HG03342 (cell line): ENCODE measurements at regions not wholly inside any gene's neighbourhood (a gene's known extent, or its start where the extent isn't known, plus 50 kb on each side); places are given as distances from the start of the nearest gene placed in this dataset.
"Not testable (repeated sequence)": the region's sequence is repeated elsewhere in the genome, so short reads cannot be mapped to it uniquely, and the experiment has no call there.

Experiments used
- ATAC-seq: cut with Tn5 transposase; IDR thresholded peaks from one replicate; pipeline ENCODE4 v1.9.1; 2021; ENCODE audit warnings: mild to moderate bottlenecking, moderate library complexity; ENCODE audit not compliant: unreplicated experiment

GRCh38 chr14:105853089-105853906, 326.9 kb downstream of the TMEM121 start:
- no peak for ATAC-seq

DNA sequence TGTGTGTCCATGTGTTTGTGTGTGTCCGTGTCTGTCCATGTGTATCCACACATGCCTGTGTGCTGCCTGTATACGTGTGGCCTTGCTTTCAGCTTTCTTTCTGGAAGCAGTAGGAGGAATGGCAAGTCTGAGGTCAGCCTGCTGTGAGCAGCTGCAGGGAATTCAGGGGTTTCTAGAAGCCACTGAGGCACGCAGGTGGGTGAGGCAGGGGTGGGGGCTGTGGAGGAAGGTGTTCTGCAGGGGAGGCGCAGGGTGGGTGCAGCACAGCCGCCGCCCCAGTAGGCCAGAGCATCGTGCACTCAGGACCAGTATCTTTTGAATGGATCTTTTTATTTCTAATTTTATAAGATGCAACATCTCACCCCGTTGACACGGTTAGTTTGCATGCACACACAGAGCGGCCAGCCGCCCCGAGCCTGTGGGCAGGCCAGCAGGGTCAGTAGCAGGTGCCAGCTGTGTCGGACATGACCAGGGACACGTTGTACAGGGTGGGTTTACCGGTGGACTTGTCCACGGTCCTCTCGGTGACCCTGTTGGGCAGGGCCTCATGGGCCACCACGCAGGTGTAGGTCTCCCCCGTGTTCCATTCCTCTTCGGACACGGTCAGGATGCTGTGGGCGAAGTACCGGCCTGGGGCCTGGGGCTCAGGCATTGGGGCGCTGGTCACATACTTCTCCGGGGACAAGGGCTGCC, 327.7 kb downstream of the TMEM121 start:
- ATAC-seq, result no peak

DNA sequence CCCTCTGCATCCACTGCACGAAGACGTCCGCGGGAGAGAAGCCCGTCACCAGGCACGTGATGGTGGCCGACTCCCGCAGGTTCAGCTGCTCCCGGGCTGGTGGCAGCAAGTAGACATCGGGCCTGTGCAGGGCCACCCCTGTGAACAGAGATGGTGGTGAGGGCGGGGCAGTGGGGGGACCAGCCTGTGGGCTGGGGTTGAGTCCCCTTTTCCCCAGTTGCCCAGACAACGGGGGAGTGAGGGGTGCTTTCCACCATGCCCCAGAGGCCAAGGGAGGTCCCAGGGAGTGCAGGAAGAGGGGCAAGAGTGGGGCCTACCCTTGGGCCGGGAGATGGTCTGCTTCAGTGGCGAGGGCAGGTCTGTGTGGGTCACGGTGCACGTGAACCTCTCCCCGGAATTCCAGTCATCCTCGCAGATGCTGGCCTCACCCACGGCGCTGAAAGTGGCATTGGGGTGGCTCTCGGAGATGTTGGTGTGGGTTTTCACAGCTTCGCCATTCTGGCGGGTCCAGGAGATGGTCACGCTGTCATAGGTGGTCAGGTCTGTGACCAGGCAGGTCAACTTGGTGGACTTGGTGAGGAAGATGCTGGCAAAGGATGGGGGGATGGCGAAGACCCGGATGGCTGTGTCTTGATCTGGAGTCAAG, 328.3 kb downstream of the TMEM121 start:
- ATAC-seq, result no peak

- ATAC-seq, result no peak
Measured at GRCh38 chr14:105855246-105855892, 329.0 kb downstream of the TMEM121 start.

DNA sequence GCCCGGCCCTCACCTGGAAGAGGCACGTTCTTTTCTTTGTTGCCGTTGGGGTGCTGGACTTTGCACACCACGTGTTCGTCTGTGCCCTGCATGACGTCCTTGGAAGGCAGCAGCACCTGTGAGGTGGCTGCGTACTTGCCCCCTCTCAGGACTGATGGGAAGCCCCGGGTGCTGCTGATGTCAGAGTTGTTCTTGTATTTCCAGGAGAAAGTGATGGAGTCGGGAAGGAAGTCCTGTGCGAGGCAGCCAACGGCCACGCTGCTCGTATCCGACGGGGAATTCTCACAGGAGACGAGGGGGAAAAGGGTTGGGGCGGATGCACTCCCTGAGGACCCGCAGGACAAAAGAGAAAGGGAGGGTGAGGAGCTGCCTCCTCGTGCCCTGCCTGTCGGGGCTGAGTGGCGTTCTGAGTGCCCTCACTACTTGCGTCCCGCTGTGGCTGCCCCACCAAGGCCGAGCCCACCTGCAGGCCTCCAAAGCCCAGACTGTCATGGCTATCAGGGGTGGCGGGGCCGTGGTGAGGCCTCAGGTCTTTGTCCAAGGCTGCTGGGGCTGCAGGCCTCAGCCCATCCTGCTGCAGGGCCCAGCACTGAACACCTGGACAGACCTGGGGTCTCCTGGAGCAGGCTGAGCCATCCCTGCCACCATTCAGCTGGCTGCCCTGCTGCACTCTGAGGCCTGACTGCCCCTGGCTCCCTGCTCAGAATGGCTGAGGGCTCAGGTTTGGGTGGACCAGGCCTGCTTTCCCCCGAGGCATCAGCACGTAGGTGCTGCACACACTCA, 329.7 kb downstream of the TMEM121 start:
- ATAC-seq, result no peak

DNA sequence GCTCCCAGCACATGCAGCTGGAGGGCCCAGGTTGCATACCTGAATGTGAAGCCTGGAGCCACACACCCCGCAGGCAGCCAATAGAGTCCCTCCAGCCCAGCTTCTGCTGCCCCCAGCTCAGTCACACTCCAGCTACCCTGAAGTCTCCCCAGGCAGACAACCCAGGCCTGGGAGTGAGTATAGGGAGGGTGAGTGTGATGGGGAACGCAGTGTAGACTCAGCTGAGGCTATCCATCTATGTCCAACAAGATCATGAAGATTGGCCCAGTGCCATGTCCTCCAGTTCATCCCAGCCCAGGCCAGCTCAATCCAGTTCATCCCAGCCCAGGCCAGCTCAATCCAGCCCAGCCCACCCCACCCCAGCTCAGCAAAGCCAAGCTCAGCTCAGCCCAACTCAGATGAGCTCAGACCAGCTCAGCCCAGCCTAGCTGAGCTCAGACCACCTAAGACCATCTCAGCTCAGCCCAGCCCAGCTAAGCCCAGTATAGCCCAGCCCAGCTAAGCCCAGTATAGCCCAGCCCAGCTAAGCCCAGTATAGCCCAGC, 330.4 kb downstream of the TMEM121 start:
- ATAC-seq, result no peak

DNA sequence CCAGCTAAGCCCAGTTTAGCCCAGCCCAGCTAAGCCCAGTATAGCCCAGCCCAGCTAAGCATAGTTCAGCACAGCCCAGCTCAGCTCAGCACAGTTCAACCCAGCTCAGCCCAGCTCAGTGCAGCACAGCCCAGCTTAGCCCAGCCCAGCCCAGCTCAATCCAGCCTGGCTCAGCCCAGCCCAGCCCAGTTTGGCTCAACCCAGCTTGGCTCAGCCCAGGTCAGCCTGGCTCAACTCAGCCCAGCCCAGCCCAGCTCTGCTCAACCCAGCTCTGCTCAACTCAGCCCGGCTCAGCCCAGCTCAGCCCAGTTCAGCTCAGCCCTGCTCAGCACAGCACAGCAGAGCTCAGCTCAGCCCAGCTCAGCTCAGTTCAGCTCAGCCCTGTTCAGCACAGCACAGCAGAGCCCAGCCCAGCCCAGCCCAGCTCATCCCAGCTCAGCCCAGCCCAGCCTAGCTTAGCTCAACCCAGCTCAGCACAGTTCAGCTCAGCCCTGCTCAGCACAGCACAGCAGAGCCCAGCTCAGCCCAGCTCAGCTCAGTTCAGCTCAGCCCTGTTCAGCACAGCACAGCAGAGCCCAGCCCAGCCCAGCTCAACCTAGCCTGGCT, 330.9 kb downstream of the TMEM121 start:
- no peak for ATAC-seq

GRCh38 chr14:105857826-105858675, 331.7 kb downstream of the TMEM121 start:
- ATAC-seq, result no peak

- no peak for ATAC-seq
Measured at GRCh38 chr14:105858676-105859025, 332.3 kb downstream of the TMEM121 start.

- ATAC-seq, result not testable (repeated sequence)
Measured at GRCh38 chr14:105859073-105859716, 332.8 kb downstream of the TMEM121 start.

DNA sequence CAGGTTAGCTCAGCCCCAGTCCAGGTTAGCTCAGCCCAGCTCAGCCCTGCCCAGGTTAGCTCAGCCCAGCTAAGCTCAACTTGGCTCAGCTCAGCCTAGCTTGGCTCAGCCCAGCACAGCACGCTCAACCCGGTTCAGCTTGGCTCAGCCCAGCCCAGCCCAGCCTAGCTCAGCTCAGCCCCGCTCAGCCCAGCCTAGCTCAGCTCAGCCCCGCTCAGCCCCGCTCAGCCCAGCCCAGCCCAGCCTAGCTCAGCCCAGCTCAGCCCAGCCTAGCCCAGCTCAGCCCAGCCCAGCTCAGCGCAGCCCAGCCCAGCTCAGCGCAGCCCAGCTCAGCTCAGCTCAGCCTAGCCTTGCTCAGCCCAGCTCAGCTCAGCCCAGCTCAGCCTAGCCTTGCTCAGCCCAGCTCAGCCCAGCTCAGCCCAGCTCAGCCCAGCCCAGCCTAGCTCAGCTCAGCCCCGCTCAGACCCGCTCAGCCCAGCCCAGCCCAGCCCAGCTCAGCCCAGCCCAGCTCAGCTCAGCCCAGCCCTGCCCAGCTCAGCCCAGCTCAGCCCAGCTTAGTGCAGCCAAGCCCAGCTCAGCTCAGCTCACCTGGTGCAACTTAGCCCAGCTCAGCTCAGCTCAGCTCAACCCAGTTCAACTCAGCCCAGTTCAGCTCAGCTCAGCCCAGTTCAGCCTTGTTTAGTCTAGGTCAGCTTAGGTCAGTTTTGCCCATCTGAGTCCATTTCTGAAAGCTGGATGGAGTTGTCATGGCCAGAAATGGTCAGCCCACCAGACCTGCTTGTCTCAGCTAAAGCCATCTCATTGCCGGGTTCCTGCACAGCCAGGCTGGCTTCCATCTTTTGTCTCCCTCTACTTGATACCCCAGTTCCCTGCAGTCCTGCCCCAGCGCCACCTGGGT, 333.6 kb downstream of the TMEM121 start:
- no peak for ATAC-seq

DNA sequence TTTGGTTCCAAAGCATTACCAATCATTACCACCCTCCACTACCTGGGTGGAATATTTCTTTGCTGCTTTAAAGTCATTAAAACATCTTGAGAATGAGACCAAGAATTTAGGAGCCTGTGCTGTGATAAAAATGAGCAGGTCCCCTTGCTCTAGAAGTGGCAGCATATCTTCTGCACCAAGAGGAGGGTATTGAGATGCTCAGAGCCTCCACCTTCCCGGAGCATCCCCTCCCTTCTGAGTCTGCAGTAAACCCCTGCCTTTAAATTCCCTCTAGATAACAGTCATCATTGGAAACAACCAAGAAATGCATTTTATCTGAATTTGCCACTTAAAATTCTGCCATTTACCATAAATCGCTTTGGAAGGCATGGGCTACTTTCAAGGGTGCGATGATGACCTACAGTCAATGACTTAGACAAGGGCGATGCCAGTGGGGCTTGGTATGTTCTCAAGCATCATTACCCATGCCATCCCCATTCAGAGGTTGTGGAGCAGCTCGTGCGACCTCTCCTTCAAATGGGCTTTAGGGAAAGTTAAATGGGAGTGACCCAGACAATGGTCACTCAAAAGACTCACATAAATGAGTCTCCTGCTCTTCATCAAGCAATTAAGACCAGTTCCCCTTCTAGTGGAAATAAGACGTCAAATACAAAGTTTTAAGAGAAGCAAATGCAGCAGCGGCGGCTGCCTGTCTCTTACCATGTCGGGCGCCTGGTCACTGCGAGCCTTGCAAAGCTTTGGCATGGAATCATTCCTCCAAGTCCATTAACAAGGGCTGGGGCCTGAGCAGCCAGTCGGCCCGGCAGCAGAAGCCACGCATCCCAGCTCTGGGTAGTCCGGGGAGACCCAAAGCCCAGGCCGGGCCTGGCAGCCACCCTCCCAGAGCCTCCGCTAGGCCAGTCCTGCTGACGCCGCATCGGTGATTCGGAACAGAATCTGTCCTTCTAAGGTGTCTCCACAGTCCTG, 334.5 kb downstream of the TMEM121 start:
- ATAC-seq, result no peak

GRCh38 chr14:105861985-105862465, 335.6 kb downstream of the TMEM121 start:
- peak; percentile 59 for ATAC-seq

DNA sequence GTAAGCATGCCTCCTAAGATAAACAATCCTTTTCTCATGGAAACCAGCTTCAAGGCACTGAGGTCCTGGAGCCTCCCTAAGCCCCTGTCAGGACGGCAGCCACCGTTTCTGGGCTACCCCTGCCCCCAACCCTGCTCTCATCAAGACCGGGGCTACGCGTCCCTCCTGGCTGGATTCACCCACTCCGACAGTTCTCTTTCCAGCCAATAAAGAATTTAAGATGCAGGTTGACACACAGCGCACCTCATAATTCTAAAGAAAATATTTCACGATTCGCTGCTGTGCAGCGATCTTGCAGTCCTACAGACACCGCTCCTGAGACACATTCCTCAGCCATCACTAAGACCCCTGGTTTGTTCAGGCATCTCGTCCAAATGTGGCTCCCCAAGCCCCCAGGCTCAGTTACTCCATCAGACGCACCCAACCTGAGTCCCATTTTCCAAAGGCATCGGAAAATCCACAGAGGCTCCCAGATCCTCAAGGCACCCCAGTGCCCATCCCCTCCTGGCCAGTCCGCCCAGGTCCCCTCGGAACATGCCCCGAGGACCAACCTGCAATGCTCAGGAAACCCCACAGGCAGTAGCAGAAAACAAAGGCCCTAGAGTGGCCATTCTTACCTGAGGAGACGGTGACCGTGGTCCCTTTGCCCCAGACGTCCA, 336.3 kb downstream of the TMEM121 start:
- no peak for ATAC-seq

- ATAC-seq, result no peak
Measured at GRCh38 chr14:105863296-105864108, 337.1 kb downstream of the TMEM121 start.
